ENCODE measurements at regions not wholly inside any gene's neighbourhood (a gene's known extent, or its start where the extent isn't known, plus 50 kb on each side); places are given as distances from the start of the nearest gene placed in this dataset.

GRCh38 chr2:149808556-149808955 is 221.0 kb upstream of the MMADHC start:
- Histone ChIP-seq H3K4me1 (ENCODE audit: insufficient read depth, low read length) (no peaks in the 10 kb centered on the region), H3K4me2 (ENCODE audit: insufficient read depth, low read length) (no peak overlapping the region), H3K27ac (ENCODE audit: low read depth, low read length) (no peak overlapping the region), H3K27me3 (ENCODE audit: insufficient read depth, low read length) (no peaks in the 10 kb centered on the region), H2AFZ (ENCODE audit: low read length) (no peak overlapping the region), H3K4me3 (ENCODE audit: insufficient read depth, low read length) (no peak overlapping the region), H4K20me1 (ENCODE audit: insufficient read depth, low read length) (no peaks in the 10 kb centered on the region), H3K9me3 (ENCODE audit: low read depth, low read length) (no peaks in the 10 kb centered on the region), H3K79me2 (ENCODE audit: insufficient read depth, low read length) (no peaks in the 10 kb centered on the region), H3K36me3 (ENCODE audit: insufficient read depth, low read length) (no peaks in the 10 kb centered on the region)
- TF ChIP-seq CTCF (IDR thresholded peaks at IDR 0.05; ENCODE audit: extremely low read depth, low read depth, low read length) = no peak
- DNase-seq (ENCODE audit: insufficient read length, low spot score, missing footprints) = no peak

- TF ChIP-seq CTCF (IDR thresholded peaks at IDR 0.05; ENCODE audit: extremely low read depth, low read depth, low read length) = no peak
These were observed 219.1 kb upstream of the MMADHC start for GRCh38 chr2:149806651-149807050.

GRCh38 chr2:149800624-149801542 is 213.3 kb upstream of the MMADHC start:
- Histone ChIP-seq H3K4me1 (ENCODE audit: insufficient read depth, low read length) (no peaks in the 10 kb centered on the region), H3K27ac (ENCODE audit: low read depth, low read length) (no peak overlapping the region), H3K4me2 (ENCODE audit: insufficient read depth, low read length) (no peak overlapping the region), H3K27me3 (ENCODE audit: insufficient read depth, low read length) (no peaks in the 10 kb centered on the region), H3K36me3 (ENCODE audit: insufficient read depth, low read length) (no peaks in the 10 kb centered on the region), H3K79me2 (ENCODE audit: insufficient read depth, low read length) (no peaks in the 10 kb centered on the region), H2AFZ (ENCODE audit: low read length) (no peak overlapping the region), H4K20me1 (ENCODE audit: insufficient read depth, low read length) (no peaks in the 10 kb centered on the region), H3K4me3 (ENCODE audit: insufficient read depth, low read length) (no peak overlapping the region), H3K9me3 (ENCODE audit: low read depth, low read length) (no peaks in the 10 kb centered on the region)
- TF ChIP-seq CTCF (IDR thresholded peaks at IDR 0.05; ENCODE audit: extremely low read depth, low read depth, low read length) = no peak
- DNase-seq (ENCODE audit: insufficient read length, low spot score, missing footprints) = no peak

More at GRCh38 chr2:149806651-149807050, 219.1 kb upstream of the MMADHC start:
- Histone ChIP-seq H3K4me2 (ENCODE audit: insufficient read depth, low read length) (no peak overlapping the region), H3K36me3 (ENCODE audit: insufficient read depth, low read length) (no peaks in the 10 kb centered on the region), H2AFZ (ENCODE audit: low read length) (no peak overlapping the region), H3K4me3 (ENCODE audit: insufficient read depth, low read length) (no peak overlapping the region), H3K79me2 (ENCODE audit: insufficient read depth, low read length) (no peaks in the 10 kb centered on the region), H3K4me1 (ENCODE audit: insufficient read depth, low read length) (no peaks in the 10 kb centered on the region), H3K27me3 (ENCODE audit: insufficient read depth, low read length) (no peaks in the 10 kb centered on the region), H3K9me3 (ENCODE audit: low read depth, low read length) (no peaks in the 10 kb centered on the region), H3K27ac (ENCODE audit: low read depth, low read length) (no peak overlapping the region), H4K20me1 (ENCODE audit: insufficient read depth, low read length) (no peaks in the 10 kb centered on the region)
- no peak for DNase-seq (ENCODE audit: insufficient read length, low spot score, missing footprints)

GRCh38 chr2:149799013-149799705 is 211.6 kb upstream of the MMADHC start:
- Histone ChIP-seq H4K20me1 (ENCODE audit: insufficient read depth, low read length) (no peaks in the 10 kb centered on the region), H3K79me2 (ENCODE audit: insufficient read depth, low read length) (no peaks in the 10 kb centered on the region), H3K9me3 (ENCODE audit: low read depth, low read length) (no peaks in the 10 kb centered on the region), H3K4me3 (ENCODE audit: insufficient read depth, low read length) (no peak overlapping the region), H3K27ac (ENCODE audit: low read depth, low read length) (no peak overlapping the region), H2AFZ (ENCODE audit: low read length) (peak overlapping the region; percentile 4), H3K4me1 (ENCODE audit: insufficient read depth, low read length) (no peaks in the 10 kb centered on the region), H3K27me3 (ENCODE audit: insufficient read depth, low read length) (no peaks in the 10 kb centered on the region), H3K36me3 (ENCODE audit: insufficient read depth, low read length) (no peaks in the 10 kb centered on the region), H3K4me2 (ENCODE audit: insufficient read depth, low read length) (no peak overlapping the region)
- no peak for DNase-seq (ENCODE audit: insufficient read length, low spot score, missing footprints)
- TF ChIP-seq CTCF (IDR thresholded peaks at IDR 0.05; ENCODE audit: extremely low read depth, low read depth, low read length) = peak; percentile 37

All from osteoblast (primary cell).